Tongue (tissue), 1 donor: ENCODE measurements at regions not wholly inside any gene's neighbourhood (a gene's known extent, or its start where the extent isn't known, plus 50 kb on each side); places are given as distances from the start of the nearest gene placed in this dataset.

Experiments used
- DNase-seq: peaks from one replicate; pipeline ENCODE4 v3.0.0-alpha.2; 2015

GRCh38 chr17:72523491-72523890 is 402.7 kb downstream of the SOX9 start:
- DNase-seq = no peak

- DNase-seq = no peak
Measured at GRCh38 chr17:72525225-72526015, 404.6 kb downstream of the SOX9 start.

GRCh38 chr17:72526769-72527168 is 405.9 kb downstream of the SOX9 start:
- DNase-seq = no peak

DNA sequence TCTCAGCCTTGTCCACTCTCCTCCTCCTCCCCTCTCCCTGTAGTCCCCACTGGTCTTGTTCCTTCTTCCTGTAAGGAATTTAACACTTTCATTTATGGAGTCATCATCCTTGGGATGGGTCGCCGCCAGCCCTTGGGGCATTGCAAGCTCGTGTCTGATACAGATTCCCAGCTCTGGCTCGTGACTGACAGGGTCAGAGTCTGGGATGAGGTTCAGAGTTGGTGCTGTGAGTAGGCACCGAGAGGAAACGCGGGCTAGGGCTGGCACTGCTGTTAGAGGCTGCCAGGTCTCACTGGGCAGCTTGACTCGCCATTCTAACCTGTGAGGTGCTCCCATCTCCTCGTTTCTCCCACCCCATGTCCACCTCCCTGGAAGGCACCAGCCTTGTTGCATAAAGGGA is 407.0 kb downstream of the SOX9 start:
- DNase-seq = no peak

- DNase-seq = no peak
Measured at GRCh38 chr17:72528683-72529082, 407.9 kb downstream of the SOX9 start.

GRCh38 chr17:72529386-72529785 is 408.6 kb downstream of the SOX9 start:
- DNase-seq = no peak

DNA sequence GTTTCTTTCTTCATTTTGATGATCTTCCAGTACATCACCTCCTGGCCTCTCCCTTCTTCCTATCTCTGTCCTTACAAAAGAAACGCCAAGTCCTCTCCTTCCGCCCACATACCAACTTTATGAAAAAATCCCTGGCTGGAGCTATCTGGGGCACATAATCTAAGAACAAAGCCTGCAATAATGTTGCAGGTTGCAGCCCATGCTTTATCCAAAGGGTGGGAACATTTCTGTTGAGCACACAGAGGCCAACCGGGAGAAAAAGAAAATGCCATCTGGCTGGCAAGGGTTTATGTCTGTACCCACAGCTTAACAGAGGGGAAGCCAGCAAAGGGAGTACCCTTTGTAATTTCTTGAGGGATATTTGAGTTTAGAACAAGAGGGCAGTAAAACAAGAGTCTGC is 409.6 kb downstream of the SOX9 start:
- no peak for DNase-seq

DNA sequence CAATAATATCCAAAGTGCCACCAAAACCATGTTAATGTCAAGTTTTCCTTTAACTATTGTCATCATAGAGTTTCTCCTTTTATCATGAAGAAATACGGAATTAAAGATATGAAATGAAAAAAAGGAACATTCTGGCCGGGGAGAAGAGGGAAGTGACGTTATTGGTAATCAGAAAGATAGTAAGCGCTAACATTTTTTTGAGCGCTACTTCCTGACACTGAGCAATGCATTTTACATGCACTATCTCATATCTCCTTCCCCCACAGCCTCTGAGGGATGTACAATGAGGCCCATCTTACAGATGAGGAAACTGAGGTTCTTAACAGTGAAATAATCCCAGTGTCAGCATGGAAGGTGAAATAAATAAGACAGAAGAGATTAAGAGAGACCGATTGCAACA is 410.9 kb downstream of the SOX9 start:
- DNase-seq = no peak

DNA sequence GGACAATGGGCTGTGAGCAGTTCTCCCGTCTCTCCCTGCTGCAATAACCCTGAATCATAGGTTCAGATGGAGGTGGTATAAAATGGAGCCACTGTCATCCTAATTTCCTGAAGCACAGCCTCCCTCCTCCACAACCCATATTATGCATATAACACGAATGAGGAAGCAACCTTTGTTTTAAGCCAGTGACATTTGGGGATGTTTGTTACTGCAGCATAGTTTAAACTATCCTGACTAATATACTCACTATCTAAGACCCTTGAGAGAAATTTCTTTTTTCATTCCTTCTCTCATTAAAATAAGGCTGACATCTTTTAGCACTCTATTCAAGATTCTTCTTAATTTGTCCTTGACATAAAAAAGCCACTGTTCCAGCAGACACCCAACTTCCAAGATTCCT is 413.4 kb downstream of the SOX9 start:
- no peak for DNase-seq

DNA sequence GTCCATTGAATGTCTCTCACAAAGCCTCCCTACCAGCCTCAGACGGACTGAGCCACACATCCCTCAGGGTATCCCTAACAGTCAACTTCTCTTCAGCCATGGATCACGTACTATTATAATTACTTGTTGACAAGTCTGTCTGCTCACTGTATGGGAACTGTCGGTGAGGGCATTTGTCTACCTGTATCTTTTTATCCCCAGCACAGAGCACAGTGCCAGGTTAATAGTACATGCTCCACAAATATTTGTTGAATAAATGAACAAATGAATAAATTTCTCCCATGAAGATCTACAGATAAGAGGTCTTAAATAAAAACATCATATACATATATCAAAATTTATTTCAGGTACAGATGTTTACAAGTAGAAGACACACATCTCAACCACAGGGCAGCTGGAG is 414.0 kb downstream of the SOX9 start:
- DNase-seq = no peak

DNA sequence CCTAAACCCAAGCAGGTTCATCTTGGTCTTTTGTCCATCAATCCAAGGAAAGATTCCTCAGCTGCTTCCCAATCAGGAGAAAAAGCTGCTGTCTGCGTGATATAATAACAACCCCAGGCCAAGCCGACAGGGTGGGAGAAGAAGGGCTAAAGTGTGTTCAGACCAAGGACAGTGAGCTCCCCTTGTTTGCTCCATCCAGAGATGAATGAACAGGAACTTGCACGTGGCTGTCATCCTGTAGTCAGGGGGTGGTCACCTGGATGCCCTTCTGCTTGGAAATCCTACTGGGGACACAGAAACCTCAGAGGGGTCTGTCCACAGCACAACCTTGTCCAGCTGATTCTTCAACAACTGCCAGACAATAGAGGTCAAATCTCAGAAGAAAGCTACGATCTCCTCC is 414.5 kb downstream of the SOX9 start:
- DNase-seq = no peak

- DNase-seq = no peak
Measured at GRCh38 chr17:72535779-72536178, 415.0 kb downstream of the SOX9 start.

DNA sequence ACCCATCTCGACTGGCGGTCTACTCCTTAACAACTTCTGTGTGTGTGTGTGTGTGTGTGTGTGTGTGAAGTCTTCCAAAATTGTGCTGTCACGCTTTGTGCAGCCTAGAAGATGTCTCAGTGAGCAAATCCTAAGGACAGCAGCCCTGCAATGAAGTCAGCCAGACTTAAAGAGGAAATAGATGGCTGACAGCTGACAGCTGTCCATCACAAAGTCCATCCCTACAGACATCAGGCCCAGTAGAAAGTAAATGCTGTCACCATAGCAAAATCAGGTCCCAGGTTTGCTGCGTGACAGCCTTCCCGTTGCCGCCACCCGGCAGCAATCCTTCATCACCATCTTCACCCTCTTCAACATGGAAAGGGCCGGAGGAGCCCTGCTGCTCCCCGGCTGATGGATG is 416.0 kb downstream of the SOX9 start:
- DNase-seq = no peak

DNA sequence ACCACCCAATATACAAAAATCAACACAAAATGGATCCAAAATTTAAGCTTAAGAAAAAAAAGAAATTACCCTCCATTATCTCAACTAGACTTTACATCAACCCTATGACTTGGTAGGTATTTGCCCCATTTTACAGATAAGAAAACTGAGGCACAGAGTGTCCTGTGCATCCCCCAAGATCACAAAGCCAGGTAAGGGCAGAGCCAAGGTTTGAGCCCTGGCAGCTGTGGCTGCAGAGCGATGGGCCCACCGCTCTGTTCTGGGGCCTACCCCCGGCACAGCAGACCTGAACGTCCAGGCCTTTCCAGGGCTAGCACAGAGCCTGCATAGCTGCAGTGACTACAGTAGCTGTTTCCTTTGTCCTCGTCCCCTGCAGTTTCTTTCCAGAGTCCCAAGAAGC is 417.6 kb downstream of the SOX9 start:
- no peak for DNase-seq

DNA sequence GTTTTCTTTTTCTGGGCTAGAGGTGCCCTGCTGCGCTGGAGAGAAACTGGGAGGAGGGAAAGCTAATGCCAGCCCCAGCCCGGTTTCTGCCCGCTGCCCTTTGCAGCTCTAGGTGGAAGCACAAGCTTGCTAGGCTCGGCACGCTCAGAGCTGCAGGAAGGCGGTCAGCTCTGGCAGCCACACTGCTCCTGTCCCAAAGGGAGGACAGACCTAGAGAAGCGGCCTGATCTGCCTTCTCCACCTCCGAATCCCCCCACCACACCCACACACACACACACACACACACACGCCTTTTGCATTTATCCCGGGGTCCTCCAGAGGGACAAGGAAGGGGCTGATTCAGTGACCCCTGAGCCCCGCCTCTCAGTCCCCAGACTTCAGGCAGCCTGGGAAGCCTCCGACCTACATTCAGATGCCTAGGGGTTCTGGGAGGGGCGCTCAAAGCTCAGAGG is 418.1 kb downstream of the SOX9 start:
- DNase-seq = no peak

DNA sequence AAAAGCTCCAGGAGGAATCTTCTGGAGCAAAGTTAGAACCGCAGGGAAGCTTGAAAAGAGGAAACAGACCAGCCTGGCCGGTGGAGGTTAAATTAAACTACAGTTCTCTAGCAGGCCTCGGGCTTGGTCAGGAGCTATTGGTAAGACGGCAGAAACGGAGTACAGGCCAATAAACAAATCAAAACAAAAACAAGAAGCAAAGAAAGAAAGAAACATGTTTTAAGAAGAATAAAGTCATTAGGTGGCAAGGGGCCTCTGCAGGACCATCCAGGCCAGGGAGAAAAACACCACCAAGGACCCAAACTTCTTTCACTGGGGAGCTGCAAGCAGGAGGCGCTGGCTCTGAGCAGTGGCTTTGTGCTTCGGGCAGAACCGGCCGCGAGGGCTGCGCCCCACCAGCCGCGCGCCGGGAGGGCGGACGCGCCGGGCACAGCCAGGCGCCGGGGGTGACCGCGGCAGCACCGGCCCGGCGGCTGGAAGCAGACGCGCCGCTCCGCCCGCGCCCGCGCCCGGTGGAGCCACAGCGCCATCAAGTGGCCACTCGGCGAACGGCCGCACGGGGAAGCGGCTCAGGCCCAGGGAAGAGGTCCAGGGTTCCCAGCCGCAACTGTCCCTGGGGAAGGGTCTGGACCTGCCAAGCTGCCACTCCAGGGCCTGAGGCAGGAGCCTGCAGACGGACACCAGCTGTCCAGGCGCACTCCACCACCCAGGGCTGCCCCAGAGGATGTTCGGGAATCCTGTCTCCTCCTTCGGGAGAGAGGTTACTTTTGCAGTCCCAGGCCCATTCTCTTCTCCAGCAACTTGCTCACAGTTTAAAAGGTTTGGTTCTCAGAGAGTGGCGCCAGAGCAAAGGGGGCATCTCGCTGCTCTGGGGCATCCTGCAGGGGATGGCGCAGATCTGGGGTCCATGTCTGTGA is 419.4 kb downstream of the SOX9 start:
- peak; percentile 81 for DNase-seq

DNA sequence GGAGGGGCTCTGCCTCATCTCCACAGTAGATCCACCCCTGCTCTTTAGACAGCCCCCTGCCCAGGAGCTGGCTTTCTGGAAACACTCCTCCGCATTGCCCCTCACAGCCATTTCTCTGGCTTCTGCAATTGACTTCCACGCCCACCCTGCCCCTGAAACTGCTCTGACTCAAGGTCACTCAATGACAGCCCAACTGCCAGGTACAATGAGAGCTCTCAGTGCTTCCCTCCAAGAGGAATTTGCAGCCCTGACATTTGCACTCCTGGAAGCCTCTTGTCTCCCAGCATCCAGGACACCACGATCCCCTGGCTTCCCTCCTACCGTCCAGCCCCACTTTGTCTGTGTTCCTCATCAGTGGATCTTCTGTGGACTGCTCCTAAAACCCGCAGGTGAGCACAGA is 421.5 kb downstream of the SOX9 start:
- no peak for DNase-seq

- no peak for DNase-seq
Measured at GRCh38 chr17:72545766-72546165, 424.9 kb downstream of the SOX9 start.

DNA sequence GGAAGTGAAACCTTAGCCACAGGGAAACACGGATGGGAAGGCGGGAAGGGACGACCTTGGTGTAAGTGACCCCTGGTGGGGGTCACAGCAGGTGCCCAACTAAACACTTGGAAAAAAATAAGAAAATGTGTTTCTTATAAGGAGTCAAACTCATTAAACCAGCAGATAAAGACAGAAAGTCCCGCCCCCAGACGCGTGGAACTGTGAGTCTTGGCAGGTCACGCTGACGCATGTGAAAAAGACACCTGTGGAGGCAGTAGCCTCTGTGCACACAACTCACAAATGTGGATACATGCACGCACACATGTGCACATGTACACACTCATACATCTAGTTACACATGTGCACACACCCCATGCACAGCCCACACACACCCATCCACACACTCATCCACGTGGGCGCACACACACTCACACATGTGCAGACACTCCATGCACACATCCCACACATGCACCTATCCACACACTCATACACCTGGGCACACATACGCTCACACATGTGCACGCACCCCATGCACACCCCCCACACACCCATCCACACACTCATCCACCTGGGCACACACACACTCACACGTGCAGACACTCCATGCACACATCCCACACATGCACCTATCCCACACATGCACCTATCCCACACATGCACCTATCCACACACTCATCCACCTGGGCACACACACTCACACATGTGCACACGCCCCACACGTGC is 432.4 kb downstream of the SOX9 start:
- no peak for DNase-seq

- DNase-seq = no peak
Measured at GRCh38 chr17:72554508-72554907, 433.7 kb downstream of the SOX9 start.

DNA sequence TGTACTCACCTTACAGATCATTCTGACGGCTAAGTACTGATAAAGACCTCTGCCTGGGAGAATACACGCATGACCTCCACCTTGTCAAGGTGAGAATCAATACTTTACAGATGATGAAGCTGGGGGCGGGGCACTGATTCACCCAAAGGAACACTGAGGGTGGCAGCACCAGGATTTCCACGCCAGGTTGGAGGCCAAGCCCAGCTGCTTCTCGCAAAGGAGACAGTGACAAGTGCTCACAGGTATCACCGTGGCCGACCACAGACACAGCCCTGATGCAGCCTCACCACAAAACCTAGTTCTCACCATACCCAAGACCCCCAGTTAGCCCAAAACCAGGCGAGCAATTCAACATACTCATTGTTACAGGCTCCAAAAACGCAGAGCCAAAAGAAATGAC is 434.2 kb downstream of the SOX9 start:
- no peak for DNase-seq

DNA sequence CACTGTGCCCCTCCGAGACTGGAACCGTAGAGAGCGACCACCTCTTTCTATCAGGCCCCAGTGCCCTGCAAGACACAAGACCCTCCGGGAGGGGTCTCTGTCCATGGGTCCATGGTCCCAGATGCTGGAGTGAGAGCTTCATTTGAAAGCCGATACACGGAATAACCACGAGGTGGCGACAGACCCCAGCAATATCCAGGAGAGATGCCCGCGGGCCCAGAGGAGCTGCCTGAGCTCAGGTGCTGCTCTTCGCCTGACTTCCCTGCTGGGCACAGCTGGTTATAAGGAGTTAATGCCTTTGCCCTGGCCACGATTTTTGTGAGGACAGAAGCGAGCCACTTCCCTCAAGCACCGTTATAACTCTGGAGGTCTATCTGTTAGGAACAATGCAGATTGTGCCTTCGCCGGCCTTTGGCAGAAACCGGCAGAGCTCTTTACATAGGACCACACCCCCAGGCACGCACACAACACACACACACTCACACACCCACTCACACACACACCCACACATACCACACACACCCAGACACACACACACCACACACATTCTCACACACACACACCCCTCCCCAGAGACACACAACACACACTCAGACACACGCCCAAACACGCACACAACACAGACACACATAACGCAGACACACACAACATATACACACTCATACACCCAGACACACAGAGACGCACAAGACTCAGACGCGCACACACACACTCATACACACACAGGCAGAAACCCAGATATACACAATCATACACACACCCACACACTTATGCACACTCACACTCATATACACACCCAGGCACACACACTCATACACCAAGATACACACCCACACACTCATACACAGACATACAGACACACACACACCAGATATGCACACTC is 436.4 kb downstream of the SOX9 start:
- peak; percentile 83 for DNase-seq
